Lung (tissue), 11 donors: ENCODE measurements at regions not wholly inside any gene's neighbourhood (a gene's known extent, or its start where the extent isn't known, plus 50 kb on each side); places are given as distances from the start of the nearest gene placed in this dataset.

ENCODE experiments used
- ATAC-seq: fragments of 200-7000 bp; cut with Tn5 transposase; one replicate; pipeline ENCODE4 v1.9.1; 2020; ENCODE audit warnings: moderate number of reproducible peaks; ENCODE audit not compliant: insufficient read depth, low FRiP score
- DNase-seq, 3 donors: peaks; one replicate each; pipeline ENCODE4 v3.0.0-alpha.2; 2013 to 2017
- H3K27ac ChIP-seq, 2 donors: one replicate each; pipeline ENCODE4 v1.5.1; 2013; ENCODE audit warnings: mild to moderate bottlenecking in 2 of 2, moderate library complexity in 2 of 2, control low read depth in 1 of 2, inconsistent platforms in 1 of 2, low read depth in 1 of 2, low read length in 1 of 2
- H3K27me3 ChIP-seq, 3 donors: one replicate each; pipeline ENCODE4 v1.5.1; 2013; ENCODE audit warnings: low read length in 2 of 3; ENCODE audit not compliant: control insufficient read depth in 3 of 3, insufficient read depth in 3 of 3
- H3K36me3 ChIP-seq, 4 donors: one replicate each; pipeline ENCODE4 v1.5.1; 2013; ENCODE audit warnings: low read length in 4 of 4, mild to moderate bottlenecking in 1 of 4, moderate library complexity in 1 of 4; ENCODE audit not compliant: control insufficient read depth in 4 of 4, insufficient read depth in 4 of 4
- H3K4me1 ChIP-seq, 5 donors: one replicate each; pipeline ENCODE4 v1.5.1; 2013; ENCODE audit warnings: low read length in 5 of 5, mild to moderate bottlenecking in 2 of 5, moderate library complexity in 1 of 5; ENCODE audit not compliant: control insufficient read depth in 5 of 5, insufficient read depth in 5 of 5
- H3K4me3 ChIP-seq: one replicate; pipeline ENCODE4 v1.5.1; 2013; ENCODE audit warnings: mild to moderate bottlenecking, control low read depth, moderate library complexity
- H3K9ac ChIP-seq, 2 donors: one replicate each; pipeline ENCODE4 v1.5.1; 2013; ENCODE audit warnings: low read length in 2 of 2, control low read depth in 1 of 2; ENCODE audit not compliant: insufficient read depth in 1 of 2
- H3K9me3 ChIP-seq, 4 donors: one replicate each; pipeline ENCODE4 v1.5.1; 2013; ENCODE audit warnings: low read length in 3 of 4, mild to moderate bottlenecking in 1 of 4, moderate library complexity in 1 of 4; ENCODE audit not compliant: control insufficient read depth in 4 of 4, insufficient read depth in 3 of 4
- WGBS, 2 donors: extraction: QIAGEN DNeasy Blood & Tissue Kit; methylation state at CpG; one replicate each; pipeline ENCODE4 v1.1.7; 2013; 5-methylcytosine and 5-hydroxymethylcytosine counted together
- TF ChIP-seq, protein P1 (sequence below): IDR thresholded peaks from 2 replicates; pipeline ENCODE4 v1.5.1; 2012; ENCODE audit warnings: mild to moderate bottlenecking; ENCODE audit errors: control extremely low read depth, extremely low read depth
- donor health status: control.
- donor health status: control.
- donor health status: Bipolar disorder and iron deficiency.
- donor health status: healthy.
- donor health status: DM: yes; HTN: yes; CAD: no.

DNA sequence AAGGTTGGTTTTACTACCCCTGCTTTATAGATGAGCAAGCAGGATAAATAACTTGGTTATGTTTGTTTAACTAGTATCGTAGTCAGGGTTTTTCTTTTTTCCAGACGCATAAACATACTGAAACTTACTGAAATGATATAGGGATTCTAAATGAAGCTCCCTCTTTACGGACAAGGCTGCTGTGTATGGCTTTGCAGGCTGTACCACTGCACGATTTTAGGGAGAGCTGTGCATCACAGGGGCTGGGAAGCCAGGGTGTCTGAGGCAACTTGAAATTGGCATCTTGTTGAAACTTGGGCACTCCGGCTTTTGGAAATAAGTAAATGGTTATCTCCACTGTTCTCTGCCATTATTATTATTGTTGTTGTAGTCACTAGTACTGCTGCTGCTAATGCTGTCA lies 218.1 kb upstream of the CDH8 start:
- Histone ChIP-seq H3K27ac (no peak overlapping the region), H3K4me1 (no peaks in the 10 kb centered on the region), H3K27me3 (no peaks in the 10 kb centered on the region), H3K4me3 (no peak overlapping the region), H3K9ac (no peak overlapping the region), H3K36me3 (no peaks in the 10 kb centered on the region), H3K9me3 (no peaks in the 10 kb centered on the region)
- no peak for ATAC-seq
- TF ChIP-seq, protein P1, sequence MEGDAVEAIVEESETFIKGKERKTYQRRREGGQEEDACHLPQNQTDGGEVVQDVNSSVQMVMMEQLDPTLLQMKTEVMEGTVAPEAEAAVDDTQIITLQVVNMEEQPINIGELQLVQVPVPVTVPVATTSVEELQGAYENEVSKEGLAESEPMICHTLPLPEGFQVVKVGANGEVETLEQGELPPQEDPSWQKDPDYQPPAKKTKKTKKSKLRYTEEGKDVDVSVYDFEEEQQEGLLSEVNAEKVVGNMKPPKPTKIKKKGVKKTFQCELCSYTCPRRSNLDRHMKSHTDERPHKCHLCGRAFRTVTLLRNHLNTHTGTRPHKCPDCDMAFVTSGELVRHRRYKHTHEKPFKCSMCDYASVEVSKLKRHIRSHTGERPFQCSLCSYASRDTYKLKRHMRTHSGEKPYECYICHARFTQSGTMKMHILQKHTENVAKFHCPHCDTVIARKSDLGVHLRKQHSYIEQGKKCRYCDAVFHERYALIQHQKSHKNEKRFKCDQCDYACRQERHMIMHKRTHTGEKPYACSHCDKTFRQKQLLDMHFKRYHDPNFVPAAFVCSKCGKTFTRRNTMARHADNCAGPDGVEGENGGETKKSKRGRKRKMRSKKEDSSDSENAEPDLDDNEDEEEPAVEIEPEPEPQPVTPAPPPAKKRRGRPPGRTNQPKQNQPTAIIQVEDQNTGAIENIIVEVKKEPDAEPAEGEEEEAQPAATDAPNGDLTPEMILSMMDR: no peak
- no peak for DNase-seq
- whole genome bisulfite sequencing, 2 donors: 78 to 84% methylated on average over 5 of the region's 5 CpGs

DNA sequence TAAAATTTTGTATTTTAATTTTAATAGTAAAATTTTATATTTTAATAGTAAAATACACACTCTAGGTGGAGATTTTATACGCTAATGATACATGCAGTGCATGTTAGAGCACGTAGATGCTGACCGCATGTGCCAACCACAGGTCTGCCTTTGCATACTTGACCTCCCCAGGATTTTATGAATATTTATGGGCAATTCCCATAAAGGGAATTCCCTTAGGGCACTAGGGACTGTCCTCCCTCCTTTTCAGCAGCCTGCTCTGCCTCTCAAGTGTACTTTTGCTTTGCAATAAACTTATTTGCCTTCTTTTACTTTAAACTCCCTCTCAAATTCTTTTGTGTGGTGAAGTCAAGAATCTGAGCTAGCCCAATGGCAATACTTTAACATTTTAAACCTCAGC lies 217.7 kb upstream of the CDH8 start:
- no peak overlapping the region for H3K4me3 ChIP-seq
- TF ChIP-seq, protein P1: no peak
- DNase-seq (no peak), ATAC-seq (no peak)
- no peaks in the 10 kb centered on the region for H3K27me3 ChIP-seq
- no peaks in the 10 kb centered on the region for H3K36me3 ChIP-seq
- no peaks in the 10 kb centered on the region for H3K9me3 ChIP-seq
- no peaks in the 10 kb centered on the region for H3K4me1 ChIP-seq
- 86 to 87% methylated on average over 3 of the region's 3 CpGs for WGBS, 2 donors
- H3K9ac ChIP-seq: no peak overlapping the region
- no peak overlapping the region for H3K27ac ChIP-seq

- H3K4me1 ChIP-seq: no peaks in the 10 kb centered on the region
- no peaks in the 10 kb centered on the region for H3K27me3 ChIP-seq
- H3K9me3 ChIP-seq: no peaks in the 10 kb centered on the region
- no peak overlapping the region for H3K9ac ChIP-seq
- TF ChIP-seq, protein P1: no peak
- no peak overlapping the region for H3K27ac ChIP-seq
- ATAC-seq (no peak), DNase-seq (no peak)
- no peak overlapping the region for H3K4me3 ChIP-seq
- WGBS, 2 donors: 83 to 84% methylated on average over 3 of the region's 3 CpGs
- no peaks in the 10 kb centered on the region for H3K36me3 ChIP-seq
Measured at GRCh38 chr16:62249069-62249468, 212.8 kb upstream of the CDH8 start.

DNA sequence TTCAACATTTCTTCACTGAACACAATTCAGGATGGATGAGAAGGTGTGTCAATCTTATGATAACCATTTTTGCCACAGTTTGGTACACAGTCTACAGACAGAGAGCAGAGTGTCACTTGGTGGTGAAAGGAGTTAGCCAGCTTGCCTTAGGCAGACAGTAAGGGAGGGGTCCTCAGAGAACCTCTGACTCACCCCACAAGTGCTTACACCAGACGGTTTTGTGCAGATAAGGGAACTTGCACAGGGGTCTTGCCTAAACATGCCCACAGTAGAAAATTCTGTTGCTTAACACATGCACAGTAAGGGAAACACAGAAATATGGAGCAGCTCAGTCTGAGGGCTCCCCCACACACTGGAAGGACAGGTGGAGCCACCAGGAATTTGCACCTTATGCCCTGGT lies 204.5 kb upstream of the CDH8 start:
- ATAC-seq (no peak), DNase-seq (no peak)
- Histone ChIP-seq H3K27me3 (no peaks in the 10 kb centered on the region), H3K4me1 (no peaks in the 10 kb centered on the region), H3K36me3 (no peaks in the 10 kb centered on the region), H3K9me3 (no peaks in the 10 kb centered on the region), H3K27ac (no peak overlapping the region), H3K4me3 (no peak overlapping the region), H3K9ac (no peak overlapping the region)
- TF ChIP-seq, protein P1: no peak
- WGBS, 2 donors: 41 to 44% methylated on average over 1 of the region's 1 CpG
